PC-3 (cell line): ENCODE measurements at regions not wholly inside any gene's neighbourhood (a gene's known extent, or its start where the extent isn't known, plus 50 kb on each side); places are given as distances from the start of the nearest gene placed in this dataset.

Experiments used
- ATAC-seq: fragments of 200-7000 bp; cut with Tn5 transposase; 2 replicates; pipeline ENCODE4 v1.9.1; 2020; ENCODE audit warnings: mild to moderate bottlenecking, moderate library complexity
- BruUV-seq: library from RNA; stranded (reverse); fragments of 400-500 nt; replicated peaks from 2 replicates; lab custom pipeline; 2021; lab: Mats Ljungman, UMichigan
- CTCF ChIA-PET: fragments of 300-600 bp; sonication (Branson Sonifier 250); formaldehyde crosslinking; loops from one replicate; lab custom pipeline; 2022; ENCODE audit warnings: antibody characterized with exemption; lab: Charles Lee
- POLR2A ChIA-PET: fragments of 300-600 bp; sonication (Branson Sonifier 250); formaldehyde crosslinking; loops from one replicate; lab custom pipeline; 2022; ENCODE audit warnings: antibody characterized with exemption; ENCODE audit not compliant: unreplicated experiment; lab: Charles Lee
- DNase-seq: peaks from one replicate; pipeline ENCODE4 v3.0.0-alpha.2; 2015
- H2AFZ ChIP-seq: fragments of 300-600 bp; sonication (generic); 2 replicates; pipeline ENCODE4 v1.6.0; 2016; ENCODE audit warnings: antibody characterized with exemption, low read length
- H3F3A ChIP-seq: fragments of 300-600 bp; sonication (generic); one replicate; pipeline ENCODE4 v1.6.0; 2017; ENCODE audit warnings: antibody characterized with exemption, low read length, control low read depth, mild to moderate bottlenecking; ENCODE audit not compliant: unreplicated experiment
- H3K27ac ChIP-seq: fragments of 300-600 bp; sonication (generic); 2 replicates; pipeline ENCODE4 v1.5.1; 2016; ENCODE audit warnings: mild to moderate bottlenecking, low read length
- H3K27me3 ChIP-seq: fragments of 300-600 bp; sonication (generic); 2 replicates; pipeline ENCODE4 v1.6.1; 2016; ENCODE audit warnings: low read length, mixed read lengths
- H3K36me3 ChIP-seq: fragments of 300-600 bp; sonication (generic); 2 replicates; pipeline ENCODE4 v1.6.1; 2016; ENCODE audit warnings: low read depth, mixed run types, low read length, mixed read lengths
- H3K4me1 ChIP-seq: fragments of 300-600 bp; sonication (generic); 2 replicates; pipeline ENCODE4 v1.5.1; 2016; ENCODE audit warnings: low read length; ENCODE audit not compliant: insufficient read depth
- H3K4me2 ChIP-seq: fragments of 300-600 bp; sonication (generic); 2 replicates; pipeline ENCODE4 v1.6.0; 2016; ENCODE audit warnings: low read length
- H3K4me3 ChIP-seq: fragments of 300-600 bp; sonication (generic); 2 replicates; pipeline ENCODE4 v1.5.1; 2016; ENCODE audit warnings: mild to moderate bottlenecking, low read length, mixed read lengths
- H3K79me2 ChIP-seq: fragments of 300-600 bp; sonication (generic); 2 replicates; pipeline ENCODE4 v1.6.1; 2017; ENCODE audit warnings: low read length, mixed read lengths
- H3K9ac ChIP-seq: fragments of 300-600 bp; sonication (generic); 2 replicates; pipeline ENCODE4 v1.6.0; 2016; ENCODE audit warnings: mild to moderate bottlenecking, low read length
- H3K9me2 ChIP-seq: fragments of 300-600 bp; sonication (generic); replicated peaks from 2 replicates; pipeline ENCODE4 v1.6.1; 2016; ENCODE audit warnings: mixed run types, low read length, mixed read lengths
- H3K9me3 ChIP-seq: fragments of 300-600 bp; sonication (generic); 2 replicates; pipeline ENCODE4 v1.6.1; 2016; ENCODE audit warnings: low read length, mixed read lengths
- H4K20me1 ChIP-seq: fragments of 300-600 bp; sonication (generic); 2 replicates; pipeline ENCODE4 v1.6.1; 2016; ENCODE audit warnings: low read length, mixed read lengths
- EZH2 ChIP-seq: fragments of 300-600 bp; sonication (generic); IDR thresholded peaks from one replicate; pipeline ENCODE4 v1.6.1; 2017; ENCODE audit warnings: antibody characterized with exemption, mild to moderate bottlenecking, low read length; ENCODE audit not compliant: unreplicated experiment
- EZH2phosphoT487 ChIP-seq: fragments of 300-600 bp; sonication (generic); IDR thresholded peaks from 2 replicates; pipeline ENCODE4 v1.6.1; 2018; ENCODE audit warnings: mild to moderate bottlenecking, antibody characterized with exemption, low read length, borderline replicate concordance
- intact Hi-C: fragments of 100-400 bp; cut with micrococcal nuclease; formaldehyde crosslinking; loops from 2 replicates; pipeline ENCODE4 v1.9.0; 2023
- TF ChIP-seq, protein P1 (sequence below): fragments of 300-600 bp; sonication (generic); conservative IDR thresholded peaks from 2 replicates; pipeline ENCODE4 v1.5.1; 2017; ENCODE audit warnings: antibody characterized with exemption, low read depth, mild to moderate bottlenecking, low read length

DNA sequence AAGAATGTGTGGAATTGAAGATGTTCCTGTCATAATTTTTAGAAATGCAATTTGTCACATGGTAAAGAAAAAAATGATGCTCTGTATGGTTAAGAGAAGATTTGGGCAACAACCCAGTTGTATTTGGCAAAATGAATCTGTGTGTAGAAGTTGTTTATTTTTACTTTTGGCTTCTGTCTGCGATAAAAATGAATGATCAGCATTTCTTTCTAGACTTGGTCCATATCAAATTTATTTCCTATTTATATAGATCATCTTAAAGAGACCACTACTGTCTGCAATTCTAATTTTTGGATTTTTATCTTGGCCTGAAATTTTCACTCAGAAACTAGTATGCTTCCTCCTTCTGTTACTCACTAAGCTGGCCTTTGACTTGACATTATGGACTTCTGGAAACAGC is 396.9 kb downstream of the FAM47A start:
- Histone ChIP-seq H3K27me3 (no peaks in the 10 kb centered on the region), H2AFZ (no peak overlapping the region), H3K36me3 (no peaks in the 10 kb centered on the region), H3K4me3 (no peak overlapping the region), H3K4me2 (no peak overlapping the region), H3K9me3 (no peaks in the 10 kb centered on the region), H4K20me1 (no peaks in the 10 kb centered on the region), H3K27ac (no peak overlapping the region), H3F3A (no peaks in the 10 kb centered on the region), H3K4me1 (no peaks in the 10 kb centered on the region), H3K9ac (no peak overlapping the region), H3K79me2 (no peaks in the 10 kb centered on the region), H3K9me2 (no peaks in the 10 kb centered on the region)
- TF ChIP-seq, protein P1, sequence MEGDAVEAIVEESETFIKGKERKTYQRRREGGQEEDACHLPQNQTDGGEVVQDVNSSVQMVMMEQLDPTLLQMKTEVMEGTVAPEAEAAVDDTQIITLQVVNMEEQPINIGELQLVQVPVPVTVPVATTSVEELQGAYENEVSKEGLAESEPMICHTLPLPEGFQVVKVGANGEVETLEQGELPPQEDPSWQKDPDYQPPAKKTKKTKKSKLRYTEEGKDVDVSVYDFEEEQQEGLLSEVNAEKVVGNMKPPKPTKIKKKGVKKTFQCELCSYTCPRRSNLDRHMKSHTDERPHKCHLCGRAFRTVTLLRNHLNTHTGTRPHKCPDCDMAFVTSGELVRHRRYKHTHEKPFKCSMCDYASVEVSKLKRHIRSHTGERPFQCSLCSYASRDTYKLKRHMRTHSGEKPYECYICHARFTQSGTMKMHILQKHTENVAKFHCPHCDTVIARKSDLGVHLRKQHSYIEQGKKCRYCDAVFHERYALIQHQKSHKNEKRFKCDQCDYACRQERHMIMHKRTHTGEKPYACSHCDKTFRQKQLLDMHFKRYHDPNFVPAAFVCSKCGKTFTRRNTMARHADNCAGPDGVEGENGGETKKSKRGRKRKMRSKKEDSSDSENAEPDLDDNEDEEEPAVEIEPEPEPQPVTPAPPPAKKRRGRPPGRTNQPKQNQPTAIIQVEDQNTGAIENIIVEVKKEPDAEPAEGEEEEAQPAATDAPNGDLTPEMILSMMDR, result no peak
- TF ChIP-seq EZH2, result no peak
- TF ChIP-seq EZH2phosphoT487, result no peak
- DNase-seq, result no peak
- POLR2A ChIA-PET, result no interaction called here
- no peak for ATAC-seq
- CTCF ChIA-PET, result no interaction called here
- no TSS peak for BruUV-seq
- intact Hi-C loops, result no loop called here

DNA sequence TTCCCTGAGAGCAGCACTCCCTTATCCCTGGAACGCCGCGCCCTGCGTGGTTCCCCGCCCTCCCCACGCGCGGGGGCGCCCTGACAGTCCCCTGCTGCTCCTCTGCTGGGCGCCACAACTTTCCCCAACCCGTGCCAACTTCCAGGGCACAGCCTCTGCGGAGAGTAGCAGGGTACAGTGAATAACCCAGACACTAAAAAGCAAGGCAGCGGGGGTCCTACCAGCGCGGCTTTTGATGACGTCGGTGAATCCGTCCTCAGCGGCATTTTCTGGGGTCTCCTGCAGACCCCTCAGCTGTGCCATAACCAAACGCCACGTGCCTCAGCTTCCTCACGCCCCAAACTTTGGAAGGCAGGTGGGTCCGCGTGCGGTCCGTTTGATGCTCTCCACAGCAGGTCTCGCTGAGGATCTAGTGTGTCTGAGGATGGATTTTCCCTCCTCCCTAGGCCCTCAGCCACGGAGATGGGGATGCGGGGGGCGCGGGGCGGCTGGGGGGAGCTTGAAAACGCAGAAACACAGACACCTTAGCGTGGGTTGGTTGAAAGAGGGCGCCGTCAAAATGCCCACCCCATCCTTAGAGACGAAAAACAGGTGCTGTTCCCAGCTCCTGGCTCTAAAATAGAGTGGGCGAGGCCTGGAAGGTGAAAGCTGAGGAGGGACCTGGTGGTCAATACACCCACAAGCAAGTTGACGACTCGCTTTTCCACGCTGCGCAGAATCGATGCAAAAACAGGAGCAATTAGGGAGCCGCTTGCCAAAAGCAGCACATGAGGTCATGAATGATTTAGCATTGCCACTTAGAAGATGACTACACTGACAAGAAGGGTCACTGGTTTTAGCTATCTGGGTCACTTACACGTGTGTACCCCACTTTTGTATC is 405.6 kb downstream of the FAM47A start:
- Histone ChIP-seq H4K20me1 (no peaks in the 10 kb centered on the region), H3K9me3 (no peaks in the 10 kb centered on the region), H3K79me2 (no peaks in the 10 kb centered on the region), H3K4me1 (no peaks in the 10 kb centered on the region), H3K4me2 (0 out of 2 replicates have a peak overlapping the region, but pooled peaks have one; percentile 75), H3K9me2 (no peaks in the 10 kb centered on the region), H3K27ac (no peak overlapping the region), H3K27me3 (no peaks in the 10 kb centered on the region), H3F3A (no peaks in the 10 kb centered on the region), H3K36me3 (no peaks in the 10 kb centered on the region), H3K9ac (no peak overlapping the region), H2AFZ (no peak overlapping the region), H3K4me3 (no peak overlapping the region)
- ATAC-seq, result no peak
- CTCF ChIA-PET, result no interaction called here
- POLR2A ChIA-PET, result no interaction called here
- no peak for DNase-seq
- intact Hi-C loops, result no loop called here
- TF ChIP-seq EZH2phosphoT487 (no peak), EZH2 (no peak)
- TF ChIP-seq, protein P1, result no peak
- BruUV-seq, result no TSS peak
